Left ventricle myocardium inferior (tissue), 1 donor: ENCODE measurements at regions not wholly inside any gene's neighbourhood (a gene's known extent, or its start where the extent isn't known, plus 50 kb on each side); places are given as distances from the start of the nearest gene placed in this dataset.
"Not testable (repeated sequence)": the region's sequence is repeated elsewhere in the genome, so short reads cannot be mapped to it uniquely, and the experiment has no call there.

Experiments
- DNase-seq: peaks from one replicate; pipeline ENCODE4 v3.0.0-alpha.2; 2020
- H3K27ac ChIP-seq: fragments of 200-600 bp; replicated peaks from 2 replicates; pipeline ENCODE4 v1.8.0; 2021
- H3K27me3 ChIP-seq: fragments of 200-600 bp; 2 replicates; pipeline ENCODE4 v1.8.0; 2021; ENCODE audit warnings: low read depth
- H3K36me3 ChIP-seq: fragments of 200-600 bp; 2 replicates; pipeline ENCODE4 v1.8.0; 2021
- H3K4me1 ChIP-seq: fragments of 200-600 bp; 2 replicates; pipeline ENCODE4 v1.8.0; 2021
- H3K4me3 ChIP-seq: fragments of 200-600 bp; 2 replicates; pipeline ENCODE4 v1.8.0; 2021; ENCODE audit warnings: mild to moderate bottlenecking, moderate library complexity
- H3K9me3 ChIP-seq: fragments of 200-600 bp; replicated peaks from 2 replicates; pipeline ENCODE4 v1.8.0; 2021
- intact Hi-C: fragments of 100-400 bp; cut with micrococcal nuclease; formaldehyde crosslinking; loops from one replicate; pipeline ENCODE4 v1.11.0; 2022
- TF ChIP-seq, protein P1 (sequence below): fragments of 200-600 bp; IDR thresholded peaks from 2 replicates; pipeline ENCODE4 v1.8.0; 2021; ENCODE audit warnings: antibody characterized with exemption, mild to moderate bottlenecking, borderline replicate concordance
- donor health status: DM: no; HTN: yes; CAD: no; lungs with severe emphysema.

DNA sequence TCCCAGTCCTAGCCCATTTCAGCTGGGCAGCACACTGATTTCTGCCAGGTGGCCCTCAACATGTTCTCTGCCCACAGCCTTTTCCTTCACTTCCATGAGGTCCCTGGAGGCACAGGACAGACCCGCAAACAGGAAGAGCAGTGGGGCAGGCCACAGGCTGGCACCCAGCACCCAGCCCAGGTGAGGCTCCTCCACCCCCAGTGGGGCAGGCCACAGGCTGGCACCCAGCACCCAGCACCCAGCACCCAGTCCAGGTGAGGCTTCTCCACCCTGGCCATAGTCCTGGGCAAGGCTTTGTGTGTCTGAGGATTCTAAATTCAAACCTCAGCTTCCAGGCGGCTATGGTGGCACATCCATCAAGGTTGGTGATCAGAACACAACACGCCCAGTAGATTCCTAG lies 1413.0 kb downstream of the BRD1 start:
- Histone ChIP-seq H3K4me1 (no peaks in the 10 kb centered on the region), H3K27ac (no peak overlapping the region), H3K4me3 (no peak overlapping the region), H3K9me3 (no peaks in the 10 kb centered on the region), H3K36me3 (no peaks in the 10 kb centered on the region), H3K27me3 (peaks cover 91% of the 10 kb centered on the region)
- intact Hi-C loops, result no loop called here
- DNase-seq, result no peak
- TF ChIP-seq, protein P1, sequence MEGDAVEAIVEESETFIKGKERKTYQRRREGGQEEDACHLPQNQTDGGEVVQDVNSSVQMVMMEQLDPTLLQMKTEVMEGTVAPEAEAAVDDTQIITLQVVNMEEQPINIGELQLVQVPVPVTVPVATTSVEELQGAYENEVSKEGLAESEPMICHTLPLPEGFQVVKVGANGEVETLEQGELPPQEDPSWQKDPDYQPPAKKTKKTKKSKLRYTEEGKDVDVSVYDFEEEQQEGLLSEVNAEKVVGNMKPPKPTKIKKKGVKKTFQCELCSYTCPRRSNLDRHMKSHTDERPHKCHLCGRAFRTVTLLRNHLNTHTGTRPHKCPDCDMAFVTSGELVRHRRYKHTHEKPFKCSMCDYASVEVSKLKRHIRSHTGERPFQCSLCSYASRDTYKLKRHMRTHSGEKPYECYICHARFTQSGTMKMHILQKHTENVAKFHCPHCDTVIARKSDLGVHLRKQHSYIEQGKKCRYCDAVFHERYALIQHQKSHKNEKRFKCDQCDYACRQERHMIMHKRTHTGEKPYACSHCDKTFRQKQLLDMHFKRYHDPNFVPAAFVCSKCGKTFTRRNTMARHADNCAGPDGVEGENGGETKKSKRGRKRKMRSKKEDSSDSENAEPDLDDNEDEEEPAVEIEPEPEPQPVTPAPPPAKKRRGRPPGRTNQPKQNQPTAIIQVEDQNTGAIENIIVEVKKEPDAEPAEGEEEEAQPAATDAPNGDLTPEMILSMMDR, result no peak

DNA sequence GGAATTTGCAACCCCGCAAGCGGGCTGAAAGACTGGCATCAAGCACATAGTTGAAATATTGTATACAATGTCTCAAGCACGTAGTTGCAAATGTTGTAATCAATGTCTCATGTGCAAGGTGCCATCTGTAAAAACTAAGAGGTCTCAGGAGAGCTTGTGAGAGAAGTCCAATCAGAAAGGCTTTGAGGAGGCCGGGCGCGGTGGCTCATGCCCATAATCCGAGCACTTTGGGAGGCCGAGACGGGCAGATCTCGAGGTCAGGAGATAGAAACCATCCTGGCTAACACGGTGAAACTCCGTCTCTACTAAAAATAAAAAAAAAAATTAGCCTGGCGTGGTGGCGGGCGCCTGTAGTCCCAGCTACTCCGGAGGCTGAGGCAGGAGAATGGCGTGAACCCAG lies 1414.7 kb downstream of the BRD1 start:
- intact Hi-C loops, DNase-seq, H3K27ac ChIP-seq, H3K36me3 ChIP-seq, H3K4me1 ChIP-seq, H3K9me3 ChIP-seq, H3K4me3 ChIP-seq: not testable (repeated sequence)
- peaks cover 85% of the 10 kb centered on the region for H3K27me3 ChIP-seq

DNA sequence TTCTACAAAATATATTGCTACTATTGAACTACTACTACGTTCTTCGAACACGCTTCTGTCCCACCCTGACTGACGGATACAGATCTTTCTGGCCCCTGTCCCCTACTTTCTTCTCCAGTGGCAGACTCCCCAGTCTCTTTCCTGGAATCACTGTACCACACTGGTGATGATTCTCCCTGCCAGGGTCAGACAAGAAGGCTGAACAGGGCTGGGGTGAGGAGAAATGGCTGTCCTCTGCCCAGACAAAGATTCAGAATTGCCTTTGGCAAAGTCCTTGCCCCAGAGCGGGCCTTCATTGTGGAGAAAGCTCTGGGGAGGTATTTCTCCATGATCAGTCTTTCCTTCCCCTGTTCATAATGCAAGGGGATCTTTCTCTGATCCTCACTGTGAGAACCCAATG lies 1417.1 kb downstream of the BRD1 start:
- TF ChIP-seq, protein P1, result no peak
- no peak overlapping the region for H3K4me3 ChIP-seq
- H3K36me3 ChIP-seq, result no peaks in the 10 kb centered on the region
- no peaks in the 10 kb centered on the region for H3K4me1 ChIP-seq
- peaks cover 9% of the 10 kb centered on the region for H3K9me3 ChIP-seq
- peaks cover 61% of the 10 kb centered on the region for H3K27me3 ChIP-seq
- H3K27ac ChIP-seq, result no peak overlapping the region
- no peak for DNase-seq
- intact Hi-C loops, result no loop called here

- Histone ChIP-seq H3K27ac (no peak overlapping the region), H3K4me1 (no peaks in the 10 kb centered on the region), H3K27me3 (peaks cover 35% of the 10 kb centered on the region), H3K36me3 (no peaks in the 10 kb centered on the region), H3K9me3 (peaks cover 9% of the 10 kb centered on the region), H3K4me3 (no peak overlapping the region)
- intact Hi-C loops, result no loop called here
- no peak for DNase-seq
- TF ChIP-seq, protein P1, result no peak
Measured at GRCh38 chr22:48407256-48407955, 1420.3 kb downstream of the BRD1 start.

- TF ChIP-seq, protein P1, result no peak
- peaks cover 9% of the 10 kb centered on the region for H3K9me3 ChIP-seq
- H3K4me3 ChIP-seq, result no peak overlapping the region
- no peak for DNase-seq
- H3K36me3 ChIP-seq, result no peaks in the 10 kb centered on the region
- H3K27me3 ChIP-seq, result peaks cover 24% of the 10 kb centered on the region
- no peak overlapping the region for H3K27ac ChIP-seq
- intact Hi-C loops, result no loop called here
- H3K4me1 ChIP-seq, result no peaks in the 10 kb centered on the region
Measured at GRCh38 chr22:48406161-48406560, 1421.5 kb downstream of the BRD1 start.

GRCh38 chr22:48405741-48406140 lies 1421.9 kb downstream of the BRD1 start:
- DNase-seq, result no peak
- H3K27me3 ChIP-seq, result peaks cover 23% of the 10 kb centered on the region
- H3K4me1 ChIP-seq, result no peaks in the 10 kb centered on the region
- no peak overlapping the region for H3K4me3 ChIP-seq
- no peaks in the 10 kb centered on the region for H3K36me3 ChIP-seq
- TF ChIP-seq, protein P1, result no peak
- peaks cover 9% of the 10 kb centered on the region for H3K9me3 ChIP-seq
- intact Hi-C loops, result no loop called here
- no peak overlapping the region for H3K27ac ChIP-seq
